K562 (cell line): ENCODE measurements at regions not wholly inside any gene's neighbourhood (a gene's known extent, or its start where the extent isn't known, plus 50 kb on each side); places are given as distances from the start of the nearest gene placed in this dataset.

Experiments used
- ATAC-seq: fragments of 200-7000 bp; cut with Tn5 transposase; 3 replicates; pipeline ENCODE4 v1.9.1; 2020; ENCODE audit warnings: moderate library complexity
- BruUV-seq: library from RNA; stranded (reverse); fragments of 400-500 nt; replicated peaks from 2 replicates; lab custom pipeline; 2021; lab: Mats Ljungman, UMichigan
- CTCF ChIA-PET: fragments of 300-600 bp; formaldehyde crosslinking; extraction: SDS; loops from one replicate; lab custom pipeline; 2021; ENCODE audit warnings: low intra/inter-chr PET ratio; lab: Yijun Ruan, JAX
- POLR2A ChIA-PET: fragments of 300-600, 350-650 bp; sonication (Branson Sonifier 250); formaldehyde crosslinking; extraction: SDS; loops from one replicate; lab custom pipeline; 2021; ENCODE audit warnings: antibody characterized with exemption, inconsistent platforms; lab: Yijun Ruan, JAX
- DNase-seq, 4 experiments: peaks; one replicate each; pipeline versions ENCODE4 v3.0.0 to v3.0.0-alpha.2; 2011 to 2018; ENCODE audit warnings: low spot score in 3 of 4, mixed read lengths in 3 of 4; ENCODE audit errors: extremely low read depth in 1 of 4
- FAIRE-seq: peaks from 2 replicates; lab custom pipeline; 2011; peaks lifted over from hg19 to GRCh38; lab: Jason Lieb, UNC
- H2AFZ ChIP-seq: 2 replicates; pipeline ENCODE4 v1.6.0; 2011; ENCODE audit warnings: low read depth, low read length, control low read depth, inconsistent platforms
- H3K27ac ChIP-seq: fragments of 200-600 bp; 3 replicates; pipeline ENCODE4 v1.8.0; 2011; ENCODE audit warnings: low read depth, mild to moderate bottlenecking, control low read depth, inconsistent platforms, low read length, moderate library complexity, mixed read lengths; ENCODE audit errors: extremely low read depth
- H3K27me3 ChIP-seq, 2 experiments: fragments of 300-600 bp in 1 of 2; 2 replicates in 1 of 2; 3 replicates in 1 of 2; pipeline versions ENCODE4 v1.6.0 to v1.8.0; 2011; ENCODE audit warnings: inconsistent platforms in 2 of 2, low read length in 2 of 2, mild to moderate bottlenecking in 1 of 2, mixed read lengths in 1 of 2, moderate library complexity in 1 of 2; ENCODE audit not compliant: control insufficient read depth in 2 of 2, insufficient read depth in 2 of 2
- H3K36me3 ChIP-seq: fragments of 300-600 bp; 3 replicates; pipeline ENCODE4 v1.8.0; 2011; ENCODE audit warnings: mild to moderate bottlenecking, low read length, inconsistent platforms; ENCODE audit not compliant: control insufficient read depth, insufficient read depth
- H3K4me1 ChIP-seq, 2 experiments: fragments of 200-600 bp in 1 of 2; replicated peaks in 1 of 2; 2 replicates in 1 of 2; 3 replicates in 1 of 2; pipeline versions ENCODE4 v1.5.1 to v1.8.0; 2011; ENCODE audit warnings: inconsistent platforms in 2 of 2, low read length in 2 of 2, mild to moderate bottlenecking in 1 of 2, mixed read lengths in 1 of 2, moderate library complexity in 1 of 2; ENCODE audit not compliant: control insufficient read depth in 2 of 2, insufficient read depth in 2 of 2
- H3K4me2 ChIP-seq: 2 replicates; pipeline ENCODE4 v1.6.1; 2011; ENCODE audit warnings: low read length, control low read depth, inconsistent platforms, mixed read lengths; ENCODE audit not compliant: insufficient read depth
- H3K4me3 ChIP-seq: fragments of 200-600 bp; sonication (generic), shearing (Covaris generic); 2 replicates; pipeline ENCODE4 v1.5.1; 2016; ENCODE audit warnings: control low read depth, inconsistent platforms
- H3K79me2 ChIP-seq: fragments of 200-600 bp; 3 replicates; pipeline ENCODE4 v1.8.0; 2011; ENCODE audit warnings: low read length, inconsistent platforms; ENCODE audit not compliant: control insufficient read depth, insufficient read depth
- H3K9ac ChIP-seq, 2 experiments: 2 replicates each; pipeline versions ENCODE4 v1.6.0 to v1.6.1; 2011; ENCODE audit warnings: low read depth in 2 of 2, low read length in 2 of 2, control low read depth in 1 of 2, inconsistent platforms in 1 of 2, mild to moderate bottlenecking in 1 of 2, mixed read lengths in 1 of 2; ENCODE audit not compliant: insufficient read depth in 1 of 2
- H3K9me1 ChIP-seq: one replicate; pipeline ENCODE4 v1.6.0; 2011; ENCODE audit warnings: inconsistent platforms, mild to moderate bottlenecking, low read length, moderate library complexity; ENCODE audit not compliant: control insufficient read depth, insufficient read depth
- H3K9me3 ChIP-seq: replicated peaks from 2 replicates; pipeline ENCODE4 v1.5.1; 2011; ENCODE audit warnings: low read depth, low read length, inconsistent platforms; ENCODE audit not compliant: control insufficient read depth, insufficient read depth
- H4K20me1 ChIP-seq: replicated peaks from 2 replicates; pipeline ENCODE4 v1.6.1; 2011; ENCODE audit warnings: low read length, inconsistent platforms, mixed read lengths; ENCODE audit not compliant: control insufficient read depth, insufficient read depth
- CBFB ChIP-seq: sonication (generic); formaldehyde crosslinking; IDR thresholded peaks from 2 replicates; pipeline ENCODE4 v1.4.0; 2020; ENCODE audit warnings: mild to moderate bottlenecking, missing genetic modification reagents
- DNMT1 ChIP-seq: fragments of 450-650 bp; IDR thresholded peaks from 2 replicates; pipeline ENCODE4 v1.6.1; 2016; ENCODE audit warnings: antibody characterized with exemption, mild to moderate bottlenecking
- ERF ChIP-seq: fragments of 450-650 bp; formaldehyde crosslinking; IDR thresholded peaks from 2 replicates; pipeline ENCODE4 v1.4.0; 2020; ENCODE audit warnings: mild to moderate bottlenecking, mixed read lengths
- GTF2B ChIP-seq: IDR thresholded peaks from 2 replicates; pipeline ENCODE4 v1.6.1; 2011; ENCODE audit not compliant: insufficient read length; ENCODE audit errors: extremely low read depth
- NRF1 ChIP-seq, 2 experiments: fragments of 450-650 bp; IDR thresholded peaks in 1 of 2; conservative IDR thresholded peaks in 1 of 2; 2 replicates each; pipeline ENCODE4 v1.6.1; 2014; ENCODE audit warnings: mild to moderate bottlenecking in 2 of 2
- SP2 ChIP-seq: IDR thresholded peaks from 2 replicates; pipeline ENCODE4 v1.6.1; 2011; ENCODE audit warnings: mild to moderate bottlenecking, low read depth, low read length, moderate library complexity; ENCODE audit not compliant: poor library complexity, severe bottlenecking; ENCODE audit errors: extremely low read depth
- ZBTB12 ChIP-seq: fragments of 250-450 bp; sonication (Bioruptor Pico); IDR thresholded peaks from 2 replicates; pipeline ENCODE4 v1.4.0; 2020
- ZNF436 ChIP-seq: fragments of 250-450, 450-650 bp; sonication (Bioruptor Pico); formaldehyde crosslinking; IDR thresholded peaks from 2 replicates; pipeline ENCODE4 v1.7.0; 2020; ENCODE audit warnings: mild to moderate bottlenecking
- ZNF75A ChIP-seq: fragments of 450-650 bp; formaldehyde crosslinking; IDR thresholded peaks from 2 replicates; pipeline ENCODE4 v1.4.0; 2020; ENCODE audit warnings: mild to moderate bottlenecking
- ZNF76 ChIP-seq: fragments of 250-450 bp; sonication (Bioruptor Pico); IDR thresholded peaks from 2 replicates; pipeline ENCODE4 v1.4.0; 2020; ENCODE audit warnings: mild to moderate bottlenecking, moderate library complexity, borderline replicate concordance
- whole genome bisulfite sequencing: fragments of 100-300 bp; shearing (Covaris generic); methylation state at CpG from one replicate; pipeline ENCODE4 v1.1.6; 2016; ENCODE audit warnings: low coverage, mixed read lengths; ENCODE audit not compliant: insufficient coverage; ENCODE audit errors: missing lambda C conversion rate; 5-methylcytosine and 5-hydroxymethylcytosine counted together
- in situ Hi-C: fragments of 300-500 bp; cut with MboI; formaldehyde crosslinking; loops from 4 replicates; pipeline ENCODE4 v1.15.0; 2018; ENCODE audit warnings: inconsistent platforms, mixed read lengths
- intact Hi-C: fragments of 100-400 bp; cut with micrococcal nuclease; formaldehyde crosslinking; loops from 2 replicates; pipeline ENCODE4 v1.14.2; 2022

- Histone ChIP-seq H3K4me2 (no peak overlapping the region), H2AFZ (no peak overlapping the region), H3K4me3 (no peak overlapping the region), H3K9ac (no peak overlapping the region), H3K9me3 (no peaks in the 10 kb centered on the region), H3K36me3 (no peaks in the 10 kb centered on the region), H3K9me1 (no peaks in the 10 kb centered on the region), H3K4me1 (no peaks in the 10 kb centered on the region), H3K79me2 (no peaks in the 10 kb centered on the region), H4K20me1 (no peaks in the 10 kb centered on the region), H3K27me3 (no peaks in the 10 kb centered on the region), H3K27ac (no peak overlapping the region)
- ATAC-seq (no peak), FAIRE-seq (no peak), DNase-seq (no peak)
- ChIA-PET CTCF (interaction anchor here (0.6 kb wide), 1 partner anchor 131 kb away, joined by 3 read pairs; no protein-coding TSS in a partner anchor), POLR2A (no interaction called here)
- WGBS: 13% methylated on average over 1 of the region's 1 CpG
- in situ Hi-C loops (no loop called here), intact Hi-C loops (no loop called here)
- TF ChIP-seq ZBTB12: no peak
- TF ChIP-seq GTF2B: no peak
- no peak for TF ChIP-seq NRF1 (conservative IDR thresholded peaks at IDR 0.05 in 1 of 2, IDR thresholded peaks at IDR 0.05 in 1 of 2)
- TF ChIP-seq CBFB: no peak
- no peak for TF ChIP-seq DNMT1
- no peak for TF ChIP-seq ZNF76
- TF ChIP-seq ZNF75A (CRISPR knock-in tag): no peak
- no peak for TF ChIP-seq SP2
- no peak for TF ChIP-seq ZNF436 (CRISPR knock-in tag)
- TF ChIP-seq ERF: no peak
- no TSS peak for BruUV-seq
These were observed 1583.4 kb upstream of the PIK3C3 start for GRCh38 chr18:40371673-40372072.
